Ectodermal cell (in vitro differentiated cells): ENCODE measurements at regions not wholly inside any gene's neighbourhood (a gene's known extent, or its start where the extent isn't known, plus 50 kb on each side); places are given as distances from the start of the nearest gene placed in this dataset.

ENCODE experiments used
- H3K27ac ChIP-seq: 2 replicates; pipeline ENCODE4 v1.7.0; 2013; ENCODE audit warnings: mild to moderate bottlenecking, low read depth, low read length; ENCODE audit not compliant: insufficient read depth, poor library complexity, severe bottlenecking
- H3K27me3 ChIP-seq: 2 replicates; pipeline ENCODE4 v1.7.0; 2013; ENCODE audit warnings: mild to moderate bottlenecking, low read length; ENCODE audit not compliant: insufficient read depth, control insufficient read depth, poor library complexity, severe bottlenecking
- H3K36me3 ChIP-seq: one replicate; pipeline ENCODE4 v1.7.0; 2013; ENCODE audit warnings: low read length; ENCODE audit not compliant: control insufficient read depth, insufficient read depth
- H3K4me1 ChIP-seq: one replicate; pipeline ENCODE4 v1.7.0; 2013; ENCODE audit warnings: low read length; ENCODE audit not compliant: control insufficient read depth, insufficient read depth
- H3K4me3 ChIP-seq: 2 replicates; pipeline ENCODE4 v1.7.0; 2013; ENCODE audit warnings: low read depth, low read length, control low read depth; ENCODE audit not compliant: insufficient read depth
- H3K9me3 ChIP-seq: 2 replicates; pipeline ENCODE4 v1.7.0; 2013; ENCODE audit warnings: mild to moderate bottlenecking, low read length, moderate library complexity; ENCODE audit not compliant: control insufficient read depth
- WGBS, 2 experiments: methylation state at CpG; one replicate each; pipeline ENCODE4 v1.1.7; 2013; ENCODE audit warnings: missing lambda C conversion rate in 2 of 2; 5-methylcytosine and 5-hydroxymethylcytosine counted together

GRCh38 chr17:45679426-45679825, 104.7 kb upstream of the CRHR1 start:
- Histone ChIP-seq H3K4me1 (no peaks in the 10 kb centered on the region), H3K27ac (no peak overlapping the region), H3K36me3 (no peaks in the 10 kb centered on the region), H3K4me3 (no peak overlapping the region), H3K9me3 (no peaks in the 10 kb centered on the region), H3K27me3 (no peaks in the 10 kb centered on the region)
- WGBS, 2 experiments: 89 to 92% methylated on average over 4 of the region's 4 CpGs

GRCh38 chr17:45680360-45680759, 103.8 kb upstream of the CRHR1 start:
- no peaks in the 10 kb centered on the region for H3K36me3 ChIP-seq
- H3K9me3 ChIP-seq: no peaks in the 10 kb centered on the region
- H3K27ac ChIP-seq: no peak overlapping the region
- WGBS, 2 experiments: 89 to 95% methylated on average over 2 of the region's 2 CpGs
- no peaks in the 10 kb centered on the region for H3K4me1 ChIP-seq
- no peak overlapping the region for H3K4me3 ChIP-seq
- no peaks in the 10 kb centered on the region for H3K27me3 ChIP-seq

- H3K9me3 ChIP-seq: no peaks in the 10 kb centered on the region
- H3K27me3 ChIP-seq: no peaks in the 10 kb centered on the region
- no peak overlapping the region for H3K27ac ChIP-seq
- H3K4me1 ChIP-seq: no peaks in the 10 kb centered on the region
- 89% methylated on average over 7 to 9 of the region's 9 CpGs for WGBS, 2 experiments
- H3K36me3 ChIP-seq: no peaks in the 10 kb centered on the region
- H3K4me3 ChIP-seq: no peak overlapping the region
These were observed 102.4 kb upstream of the CRHR1 start for GRCh38 chr17:45681706-45682105.

GRCh38 chr17:45686250-45686649, 97.9 kb upstream of the CRHR1 start:
- H3K9me3 ChIP-seq: no peaks in the 10 kb centered on the region
- H3K4me1 ChIP-seq: no peaks in the 10 kb centered on the region
- H3K36me3 ChIP-seq: no peaks in the 10 kb centered on the region
- 89 to 94% methylated on average over 4 of the region's 4 CpGs for WGBS, 2 experiments
- no peak overlapping the region for H3K4me3 ChIP-seq
- no peaks in the 10 kb centered on the region for H3K27me3 ChIP-seq
- H3K27ac ChIP-seq: no peak overlapping the region

- WGBS, 2 experiments: 86 to 100% methylated on average over 2 of the region's 2 CpGs
- Histone ChIP-seq H3K9me3 (no peaks in the 10 kb centered on the region), H3K27ac (no peak overlapping the region), H3K36me3 (no peaks in the 10 kb centered on the region), H3K27me3 (no peaks in the 10 kb centered on the region), H3K4me3 (no peak overlapping the region), H3K4me1 (no peaks in the 10 kb centered on the region)
These were observed 96.5 kb upstream of the CRHR1 start for GRCh38 chr17:45687594-45687993.

GRCh38 chr17:45688353-45688752, 95.8 kb upstream of the CRHR1 start:
- Histone ChIP-seq H3K36me3 (no peaks in the 10 kb centered on the region), H3K4me1 (no peaks in the 10 kb centered on the region), H3K9me3 (no peaks in the 10 kb centered on the region), H3K27me3 (no peaks in the 10 kb centered on the region), H3K27ac (no peak overlapping the region), H3K4me3 (no peak overlapping the region)
- WGBS, 2 experiments: 83 to 87% methylated on average over 10 of the region's 10 CpGs

GRCh38 chr17:45688820-45689219, 95.3 kb upstream of the CRHR1 start:
- Histone ChIP-seq H3K4me3 (no peak overlapping the region), H3K4me1 (no peaks in the 10 kb centered on the region), H3K27me3 (no peaks in the 10 kb centered on the region), H3K36me3 (no peaks in the 10 kb centered on the region), H3K27ac (no peak overlapping the region), H3K9me3 (no peaks in the 10 kb centered on the region)
- WGBS, 2 experiments: 91 to 94% methylated on average over 7 of the region's 7 CpGs

- no peaks in the 10 kb centered on the region for H3K36me3 ChIP-seq
- no peaks in the 10 kb centered on the region for H3K4me1 ChIP-seq
- H3K27ac ChIP-seq: no peak overlapping the region
- H3K4me3 ChIP-seq: no peak overlapping the region
- H3K27me3 ChIP-seq: no peaks in the 10 kb centered on the region
- WGBS, 2 experiments: 92 to 96% methylated on average over 6 of the region's 6 CpGs
- no peaks in the 10 kb centered on the region for H3K9me3 ChIP-seq
These were observed 94.7 kb upstream of the CRHR1 start for GRCh38 chr17:45689451-45689850.

- Histone ChIP-seq H3K27ac (no peak overlapping the region), H3K36me3 (no peaks in the 10 kb centered on the region), H3K4me1 (no peaks in the 10 kb centered on the region), H3K4me3 (no peak overlapping the region), H3K9me3 (no peaks in the 10 kb centered on the region), H3K27me3 (no peaks in the 10 kb centered on the region)
- WGBS, 2 experiments: 84 to 87% methylated on average over 13 of the region's 13 CpGs
These were observed 93.4 kb upstream of the CRHR1 start for GRCh38 chr17:45690625-45691275.

GRCh38 chr17:45692661-45693060, 91.5 kb upstream of the CRHR1 start:
- Histone ChIP-seq H3K27ac (no peak overlapping the region), H3K27me3 (no peaks in the 10 kb centered on the region)
- 80 to 85% methylated on average over 3 to 4 of the region's 4 CpGs for WGBS, 2 experiments

GRCh38 chr17:45693792-45694191, 90.3 kb upstream of the CRHR1 start:
- Histone ChIP-seq H3K36me3 (no peaks in the 10 kb centered on the region), H3K27ac (no peak overlapping the region), H3K9me3 (no peaks in the 10 kb centered on the region), H3K4me3 (no peak overlapping the region), H3K4me1 (no peaks in the 10 kb centered on the region), H3K27me3 (no peaks in the 10 kb centered on the region)

More at GRCh38 chr17:45692661-45693060, 91.5 kb upstream of the CRHR1 start:
- Histone ChIP-seq H3K36me3 (no peaks in the 10 kb centered on the region), H3K4me1 (no peaks in the 10 kb centered on the region), H3K4me3 (no peak overlapping the region), H3K9me3 (no peaks in the 10 kb centered on the region)
